Stimulated activated effector memory CD8-positive, alpha-beta T cell treated with anti-CD3 and anti-CD28 coated beads, Interleukin-12 subunit alpha, Interleukin-12 subunit beta, amount 100 ng/mL, for 72 hours (primary cell): ENCODE measurements at regions not wholly inside any gene's neighbourhood (a gene's known extent, or its start where the extent isn't known, plus 50 kb on each side); places are given as distances from the start of the nearest gene placed in this dataset.

Source experiments
- ATAC-seq: fragments of 150-1000 bp; cut with Tn5 transposase; 2 replicates; pipeline ENCODE4 v1.10.0; 2021
- DNase-seq, 2 donors: peaks; one replicate each; pipeline ENCODE4 v3.0.0; 2021 to 2022; ENCODE audit warnings: low spot score in 2 of 2
- H3K27ac Mint-ChIP-seq: one replicate; pipeline ENCODE4 v1.8.0; 2022; ENCODE audit warnings: mild to moderate bottlenecking, mixed read lengths
- H3K36me3 Mint-ChIP-seq: one replicate; pipeline ENCODE4 v1.8.0; 2022; ENCODE audit warnings: mild to moderate bottlenecking, mixed read lengths
- H3K4me1 Mint-ChIP-seq: one replicate; pipeline ENCODE4 v1.8.0; 2022; ENCODE audit warnings: mixed read lengths
- H3K4me3 Mint-ChIP-seq: one replicate; pipeline ENCODE4 v1.8.0; 2022; ENCODE audit warnings: mild to moderate bottlenecking, mixed read lengths
- H3K9me3 Mint-ChIP-seq: one replicate; pipeline ENCODE4 v1.8.0; 2022; ENCODE audit warnings: mixed read lengths

- ATAC-seq, result no peak
- no peak overlapping the region for H3K27ac Mint-ChIP-seq
- no peak overlapping the region for H3K4me3 Mint-ChIP-seq
- peaks cover 16% of the 10 kb centered on the region for H3K9me3 Mint-ChIP-seq
- H3K36me3 Mint-ChIP-seq, result no peaks in the 10 kb centered on the region
- DNase-seq, result no peak
- H3K4me1 Mint-ChIP-seq, result no peaks in the 10 kb centered on the region
Observed at GRCh38 chr4:32396507-32397070, 1676.4 kb downstream of the PCDH7 start.

- Mint-ChIP-seq H3K27ac (no peak overlapping the region), H3K4me1 (no peaks in the 10 kb centered on the region), H3K9me3 (peaks cover 21% of the 10 kb centered on the region), H3K4me3 (no peak overlapping the region), H3K36me3 (no peaks in the 10 kb centered on the region)
- DNase-seq (no peak), ATAC-seq (no peak)
Observed at GRCh38 chr4:32400870-32401269, 1680.7 kb downstream of the PCDH7 start.

DNA sequence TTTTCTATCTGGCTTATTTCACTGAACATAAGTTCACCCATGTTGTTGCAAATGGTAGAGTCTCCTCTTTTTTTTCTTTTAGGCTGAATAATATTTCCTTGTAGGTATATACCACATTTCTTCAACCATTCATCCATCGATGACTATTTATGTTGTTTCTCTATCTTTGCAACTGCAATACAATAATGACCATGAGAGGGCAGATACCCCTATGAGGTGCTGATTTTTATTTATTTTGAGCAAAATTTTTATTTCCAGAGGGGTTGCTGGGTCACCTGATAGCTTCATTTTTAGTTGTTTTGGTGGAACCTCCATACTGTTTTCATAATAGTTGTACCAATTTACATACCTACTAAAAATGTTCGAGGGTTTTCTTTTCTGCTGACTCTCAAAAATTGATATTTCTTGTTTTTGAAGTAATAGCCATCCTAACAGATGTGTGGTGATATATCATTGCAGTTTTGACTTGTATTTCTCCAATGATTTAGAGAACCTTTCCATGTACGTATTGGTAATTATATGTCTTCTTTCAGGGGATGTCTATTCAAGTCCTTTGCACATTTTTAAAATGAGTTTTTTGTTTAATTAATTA lies 1697.0 kb downstream of the PCDH7 start:
- Mint-ChIP-seq H3K4me1 (no peaks in the 10 kb centered on the region), H3K4me3 (no peak overlapping the region), H3K9me3 (peaks cover 30% of the 10 kb centered on the region), H3K27ac (no peak overlapping the region), H3K36me3 (no peaks in the 10 kb centered on the region)
- ATAC-seq (no peak), DNase-seq (no peak)

DNA sequence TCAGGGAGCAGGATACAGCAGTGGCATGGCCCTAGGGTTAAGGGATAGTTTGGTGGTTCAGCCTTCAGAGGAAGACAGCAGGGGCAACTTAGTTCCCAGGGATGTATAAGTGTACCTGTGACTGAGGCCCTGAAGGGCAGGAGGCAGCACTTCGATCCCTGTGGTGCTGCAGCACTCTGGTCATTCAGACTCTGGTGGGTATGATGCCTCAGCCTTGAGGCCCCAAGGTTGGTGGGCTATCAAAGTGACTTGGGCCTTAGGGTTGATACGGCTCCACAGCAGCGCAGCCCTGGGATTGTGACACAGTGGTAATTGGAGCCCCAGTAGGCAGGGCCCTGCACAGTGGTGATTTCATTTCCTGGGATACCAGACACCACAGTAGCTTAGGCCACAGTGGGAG lies 1703.1 kb downstream of the PCDH7 start:
- Mint-ChIP-seq H3K27ac (no peak overlapping the region), H3K36me3 (no peaks in the 10 kb centered on the region), H3K4me3 (no peak overlapping the region), H3K9me3 (peaks cover 38% of the 10 kb centered on the region), H3K4me1 (no peaks in the 10 kb centered on the region)
- DNase-seq, result no peak
- ATAC-seq, result no peak

DNA sequence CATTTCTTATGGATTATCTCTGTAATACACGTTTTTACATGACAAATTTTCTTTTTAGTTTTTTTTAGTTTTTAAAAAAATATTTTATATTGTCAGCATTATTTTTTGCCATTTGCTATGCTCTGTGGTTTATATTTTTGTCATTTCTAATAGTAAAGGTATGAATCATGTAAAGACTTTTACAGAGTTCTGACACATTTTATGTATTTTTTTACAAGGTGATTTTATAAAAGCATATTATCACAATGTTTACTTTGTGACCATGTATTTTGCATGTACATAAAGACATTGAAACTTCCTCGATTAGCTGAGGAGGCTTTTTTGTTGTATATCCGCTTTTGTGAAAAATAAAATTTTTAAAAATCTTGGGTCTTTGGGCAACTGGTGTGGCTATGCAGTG lies 1705.1 kb downstream of the PCDH7 start:
- Mint-ChIP-seq H3K4me3 (no peak overlapping the region), H3K9me3 (peaks cover 28% of the 10 kb centered on the region), H3K27ac (no peak overlapping the region), H3K4me1 (no peaks in the 10 kb centered on the region), H3K36me3 (no peaks in the 10 kb centered on the region)
- DNase-seq (no peak), ATAC-seq (no peak)

- DNase-seq, result no peak
- peaks cover 20% of the 10 kb centered on the region for H3K9me3 Mint-ChIP-seq
- no peaks in the 10 kb centered on the region for H3K4me1 Mint-ChIP-seq
Observed at GRCh38 chr4:32427566-32427965, 1707.4 kb downstream of the PCDH7 start.

DNA sequence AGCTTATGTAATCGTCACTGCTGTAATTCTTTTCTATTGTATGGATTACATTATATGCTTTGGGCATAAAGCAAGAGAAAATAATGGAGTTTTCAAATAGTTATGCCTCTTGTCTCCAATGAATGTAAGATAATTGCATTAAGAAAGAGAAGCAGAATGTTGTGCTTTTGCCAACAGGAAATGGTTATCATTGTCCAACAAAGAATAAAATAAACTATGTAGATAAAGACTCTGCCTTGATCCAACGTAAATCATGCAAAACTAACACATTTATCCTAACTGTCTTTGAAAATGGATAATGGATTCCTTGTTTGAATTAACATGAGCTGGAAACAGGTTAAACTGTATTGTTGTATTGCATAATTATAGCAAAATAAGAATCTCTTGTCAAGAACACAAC lies 1709.0 kb downstream of the PCDH7 start:
- DNase-seq, result no peak
- H3K27ac Mint-ChIP-seq, result no peak overlapping the region
- H3K36me3 Mint-ChIP-seq, result no peaks in the 10 kb centered on the region
- H3K4me3 Mint-ChIP-seq, result no peak overlapping the region
- no peak for ATAC-seq
- H3K9me3 Mint-ChIP-seq, result peaks cover 18% of the 10 kb centered on the region
- no peaks in the 10 kb centered on the region for H3K4me1 Mint-ChIP-seq

More at GRCh38 chr4:32427566-32427965, 1707.4 kb downstream of the PCDH7 start:
- no peak for ATAC-seq
- no peak overlapping the region for H3K4me3 Mint-ChIP-seq
- H3K27ac Mint-ChIP-seq, result no peak overlapping the region
- no peaks in the 10 kb centered on the region for H3K36me3 Mint-ChIP-seq

DNA sequence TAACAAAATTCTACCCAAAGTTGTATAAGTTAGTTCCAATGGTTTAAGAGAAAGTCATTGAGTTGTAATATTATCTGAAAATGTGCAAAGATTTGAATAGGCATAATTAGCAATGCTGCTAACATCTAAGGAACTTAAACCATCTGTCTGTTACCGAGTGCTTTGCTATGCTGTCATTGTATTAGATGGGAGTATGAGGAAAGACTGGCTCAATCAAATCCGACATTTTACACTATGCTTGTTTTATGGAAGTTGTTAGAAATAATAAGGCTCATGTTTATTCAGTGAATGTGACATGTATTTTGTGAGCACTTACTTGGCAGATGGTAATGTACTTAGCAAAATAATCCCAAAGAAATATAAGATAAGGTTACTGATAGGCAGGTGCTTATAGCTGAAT lies 1715.1 kb downstream of the PCDH7 start:
- no peak for ATAC-seq
- Mint-ChIP-seq H3K4me1 (no peaks in the 10 kb centered on the region), H3K36me3 (no peaks in the 10 kb centered on the region), H3K9me3 (peaks cover 6% of the 10 kb centered on the region), H3K4me3 (no peak overlapping the region), H3K27ac (no peak overlapping the region)
- no peak for DNase-seq

DNA sequence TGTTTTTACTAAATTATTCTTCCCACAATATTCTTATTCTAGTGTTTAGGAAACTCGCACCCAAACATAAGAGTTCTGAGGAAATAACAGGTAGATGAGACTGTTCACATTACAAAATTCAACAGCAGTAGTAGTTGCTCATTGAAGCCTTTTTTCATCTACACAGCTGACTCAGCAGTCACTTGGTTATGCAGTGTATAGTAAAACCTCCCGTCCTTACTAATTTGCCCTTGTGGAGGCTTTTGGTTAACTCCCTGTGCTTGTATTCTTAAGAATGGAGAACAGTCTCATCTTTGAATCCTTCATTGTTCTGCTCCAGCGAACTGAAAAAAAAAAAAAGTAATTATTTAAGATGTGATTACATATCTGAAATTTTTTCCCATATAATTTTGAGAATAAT lies 1716.6 kb downstream of the PCDH7 start:
- Mint-ChIP-seq H3K36me3 (no peaks in the 10 kb centered on the region), H3K27ac (no peak overlapping the region), H3K9me3 (peaks cover 3% of the 10 kb centered on the region), H3K4me3 (no peak overlapping the region), H3K4me1 (no peaks in the 10 kb centered on the region)
- ATAC-seq (no peak), DNase-seq (no peak)

DNA sequence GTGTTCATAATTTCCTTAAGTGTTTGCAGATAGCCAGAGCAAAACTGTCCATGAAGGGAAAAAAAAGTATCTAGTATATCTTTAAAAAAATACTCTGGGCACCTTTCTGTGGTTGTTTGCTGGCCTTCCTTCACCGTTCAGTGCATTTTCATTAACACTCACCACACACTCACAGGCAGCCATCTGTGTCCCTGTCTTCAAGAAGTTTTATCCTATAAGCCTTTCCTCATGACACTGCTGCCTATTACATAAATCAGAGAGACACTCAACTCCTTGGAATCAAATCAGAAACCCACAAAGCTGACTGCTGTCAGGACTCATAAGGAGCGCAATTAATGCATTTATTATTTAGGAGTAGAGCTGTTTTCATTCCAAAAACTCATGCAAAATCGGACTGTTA lies 1720.2 kb downstream of the PCDH7 start:
- no peaks in the 10 kb centered on the region for H3K36me3 Mint-ChIP-seq
- H3K27ac Mint-ChIP-seq, result no peak overlapping the region
- no peak for ATAC-seq
- DNase-seq, result no peak
- no peaks in the 10 kb centered on the region for H3K4me1 Mint-ChIP-seq
- no peak overlapping the region for H3K4me3 Mint-ChIP-seq
- H3K9me3 Mint-ChIP-seq, result peaks cover 6% of the 10 kb centered on the region

DNA sequence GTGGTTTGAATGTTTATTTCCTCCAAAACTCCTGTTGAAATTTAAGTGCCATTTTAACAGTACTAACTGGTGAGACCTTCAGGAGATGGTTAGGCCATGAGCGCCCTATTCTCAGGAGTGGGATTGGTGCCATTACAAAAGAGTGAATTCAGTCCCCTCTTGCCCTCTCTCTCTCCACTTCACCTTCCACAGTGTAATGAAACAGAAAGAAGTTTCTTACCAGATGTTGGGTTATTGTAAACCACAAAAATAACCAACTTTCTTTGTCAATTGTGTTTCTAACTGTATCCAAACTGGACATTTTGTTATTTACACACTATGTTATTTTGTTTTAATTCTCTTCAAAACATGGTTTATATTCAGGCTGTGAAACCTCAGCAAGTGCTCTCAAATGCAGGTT lies 1734.3 kb downstream of the PCDH7 start:
- Mint-ChIP-seq H3K9me3 (peaks cover 13% of the 10 kb centered on the region), H3K27ac (no peak overlapping the region), H3K4me1 (no peaks in the 10 kb centered on the region), H3K36me3 (no peaks in the 10 kb centered on the region), H3K4me3 (no peak overlapping the region)
- ATAC-seq, result no peak
- DNase-seq, result no peak

DNA sequence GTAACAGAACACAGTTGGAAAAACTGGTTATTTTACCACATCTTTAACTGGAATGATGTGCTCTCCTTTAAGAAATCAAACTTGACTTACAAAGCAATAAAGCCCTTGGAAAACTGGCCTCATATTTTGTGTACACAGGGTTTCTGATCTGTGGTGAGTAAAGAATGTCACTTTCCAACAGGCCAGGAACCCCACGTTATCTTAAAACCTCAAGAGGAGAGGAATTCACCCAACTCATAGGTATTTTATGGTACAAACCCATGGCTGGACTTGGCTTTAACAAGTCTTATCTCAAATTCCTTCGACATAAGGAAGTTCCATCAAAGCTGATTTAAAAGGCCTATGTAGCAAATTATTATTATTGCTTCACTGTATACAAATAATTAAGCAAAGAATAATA lies 1735.1 kb downstream of the PCDH7 start:
- ATAC-seq (no peak), DNase-seq (no peak)
- H3K4me1 Mint-ChIP-seq, result no peaks in the 10 kb centered on the region
- no peaks in the 10 kb centered on the region for H3K36me3 Mint-ChIP-seq
- H3K27ac Mint-ChIP-seq, result no peak overlapping the region
- H3K4me3 Mint-ChIP-seq, result no peak overlapping the region
- H3K9me3 Mint-ChIP-seq, result peaks cover 12% of the 10 kb centered on the region

- ATAC-seq (no peak), DNase-seq (no peak)
- H3K4me1 Mint-ChIP-seq, result no peaks in the 10 kb centered on the region
- peaks cover 8% of the 10 kb centered on the region for H3K9me3 Mint-ChIP-seq
- no peaks in the 10 kb centered on the region for H3K36me3 Mint-ChIP-seq
- no peak overlapping the region for H3K27ac Mint-ChIP-seq
- no peak overlapping the region for H3K4me3 Mint-ChIP-seq
Observed at GRCh38 chr4:32460972-32461371, 1740.8 kb downstream of the PCDH7 start.

- Mint-ChIP-seq H3K9me3 (peaks cover 5% of the 10 kb centered on the region), H3K36me3 (no peaks in the 10 kb centered on the region), H3K27ac (no peak overlapping the region), H3K4me3 (no peak overlapping the region), H3K4me1 (no peaks in the 10 kb centered on the region)
- DNase-seq (no peak), ATAC-seq (no peak)
Observed at GRCh38 chr4:32462944-32463343, 1742.8 kb downstream of the PCDH7 start.

- ATAC-seq (no peak), DNase-seq (no peak)
- Mint-ChIP-seq H3K36me3 (no peaks in the 10 kb centered on the region), H3K9me3 (peaks cover 9% of the 10 kb centered on the region), H3K4me1 (no peaks in the 10 kb centered on the region), H3K4me3 (no peak overlapping the region), H3K27ac (no peak overlapping the region)
Observed at GRCh38 chr4:32470087-32470585, 1750.0 kb downstream of the PCDH7 start.

DNA sequence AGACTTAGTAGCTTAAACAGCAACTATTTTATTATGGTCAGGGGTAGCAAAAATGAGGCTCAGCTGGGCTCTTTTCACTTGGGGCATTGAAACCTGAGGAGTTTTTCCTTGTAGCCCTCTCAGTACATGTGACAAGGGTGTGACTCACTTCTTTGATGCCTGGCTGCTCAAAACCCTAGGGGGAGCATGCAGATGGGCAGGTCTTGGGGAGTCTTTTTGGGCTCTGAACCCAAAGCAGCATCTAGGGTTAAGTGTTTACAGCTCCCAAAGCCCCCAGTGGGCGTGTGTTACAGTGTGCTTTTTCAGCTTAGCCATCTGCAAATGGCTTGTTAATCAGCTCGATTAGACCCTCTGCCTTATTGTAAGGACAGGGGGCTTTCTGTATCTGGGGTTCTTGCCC lies 1752.7 kb downstream of the PCDH7 start:
- H3K4me1 Mint-ChIP-seq, result no peaks in the 10 kb centered on the region
- ATAC-seq (no peak), DNase-seq (no peak)
- H3K9me3 Mint-ChIP-seq, result peaks cover 14% of the 10 kb centered on the region
- H3K4me3 Mint-ChIP-seq, result no peak overlapping the region
- H3K36me3 Mint-ChIP-seq, result no peaks in the 10 kb centered on the region
- H3K27ac Mint-ChIP-seq, result no peak overlapping the region
